GM21367 (cell line): ENCODE measurements at regions not wholly inside any gene's neighbourhood (a gene's known extent, or its start where the extent isn't known, plus 50 kb on each side); places are given as distances from the start of the nearest gene placed in this dataset.

Source experiments
- ATAC-seq: cut with Tn5 transposase; IDR thresholded peaks from one replicate; pipeline ENCODE4 v1.9.1; 2021; ENCODE audit not compliant: unreplicated experiment

GRCh38 chr5:56557198-56557597 lies 258.2 kb upstream of the MAP3K1 start:
- ATAC-seq: no peak

- ATAC-seq: no peak
Observed at GRCh38 chr5:56552612-56553268, 262.6 kb upstream of the MAP3K1 start.

GRCh38 chr5:56550227-56550626 lies 265.1 kb upstream of the MAP3K1 start:
- ATAC-seq: no peak

- ATAC-seq: no peak
Observed at GRCh38 chr5:56549096-56549886, 266.1 kb upstream of the MAP3K1 start.

- ATAC-seq: no peak
Observed at GRCh38 chr5:56545016-56545415, 270.3 kb upstream of the MAP3K1 start.

GRCh38 chr5:56543441-56544388 lies 271.6 kb upstream of the MAP3K1 start:
- no peak for ATAC-seq

- ATAC-seq: no peak
Observed at GRCh38 chr5:56540266-56540665, 275.1 kb upstream of the MAP3K1 start.

- ATAC-seq: no peak
Observed at GRCh38 chr5:56538580-56538979, 276.8 kb upstream of the MAP3K1 start.

GRCh38 chr5:56535347-56535746 lies 280.0 kb upstream of the MAP3K1 start:
- no peak for ATAC-seq

GRCh38 chr5:56534102-56534829 lies 281.1 kb upstream of the MAP3K1 start:
- no peak for ATAC-seq

GRCh38 chr5:56532466-56532865 lies 282.9 kb upstream of the MAP3K1 start:
- no peak for ATAC-seq

GRCh38 chr5:56530626-56531138 lies 284.7 kb upstream of the MAP3K1 start:
- ATAC-seq: no peak

- ATAC-seq: no peak
Observed at GRCh38 chr5:56529666-56530430, 285.5 kb upstream of the MAP3K1 start.

- no peak for ATAC-seq
Observed at GRCh38 chr5:56527174-56527573, 288.2 kb upstream of the MAP3K1 start.

- no peak for ATAC-seq
Observed at GRCh38 chr5:56525113-56525512, 290.2 kb upstream of the MAP3K1 start.

GRCh38 chr5:56523790-56524575 lies 290.9 kb upstream of the ANKRD55 start:
- no peak for ATAC-seq

GRCh38 chr5:56522960-56523359 lies 289.8 kb upstream of the ANKRD55 start:
- ATAC-seq: no peak

- ATAC-seq: no peak
Observed at GRCh38 chr5:56522169-56522568, 289.0 kb upstream of the ANKRD55 start.
